Prostate gland (tissue), 2 donors: ENCODE measurements at regions not wholly inside any gene's neighbourhood (a gene's known extent, or its start where the extent isn't known, plus 50 kb on each side); places are given as distances from the start of the nearest gene placed in this dataset.

Experiments
- POLR2AphosphoS5 ChIP-seq: sonication (generic); formaldehyde crosslinking; IDR thresholded peaks from one replicate; pipeline ENCODE4 v1.6.1; 2017; ENCODE audit warnings: antibody characterized with exemption
- TF ChIP-seq, protein P1 (sequence below), 4 experiments: fragments of 200-600 bp in 2 of 4; fragments of 450-650 bp in 2 of 4; sonication (generic) in 2 of 4; IDR thresholded peaks; 1 replicate in 3 of 4; 2 replicates in 1 of 4; pipeline ENCODE4 v1.5.1; 2016 to 2019; ENCODE audit warnings: antibody characterized with exemption in 4 of 4, mild to moderate bottlenecking in 2 of 4, moderate library complexity in 2 of 4

DNA sequence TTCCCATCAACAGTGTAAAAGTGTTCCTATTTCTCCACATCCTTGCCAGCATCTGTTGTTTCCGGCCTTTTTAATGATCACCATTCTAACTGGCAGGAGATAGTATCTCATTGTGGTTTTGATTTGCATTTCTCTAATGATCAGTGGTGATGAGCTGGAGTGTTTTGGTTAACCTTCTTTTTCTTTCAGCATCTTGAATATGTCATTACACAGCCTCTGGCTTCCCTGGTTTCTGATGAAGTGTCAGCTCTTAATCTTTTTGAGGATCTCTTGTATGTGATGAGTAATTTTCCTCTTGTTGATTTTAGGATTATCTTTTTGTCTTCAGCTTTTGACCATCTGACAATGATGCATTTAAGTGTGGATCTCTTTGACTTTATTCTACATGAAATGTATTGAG lies 133.2 kb upstream of the GRIK3 start:
- no peak for TF ChIP-seq POLR2AphosphoS5
- TF ChIP-seq, protein P1, sequence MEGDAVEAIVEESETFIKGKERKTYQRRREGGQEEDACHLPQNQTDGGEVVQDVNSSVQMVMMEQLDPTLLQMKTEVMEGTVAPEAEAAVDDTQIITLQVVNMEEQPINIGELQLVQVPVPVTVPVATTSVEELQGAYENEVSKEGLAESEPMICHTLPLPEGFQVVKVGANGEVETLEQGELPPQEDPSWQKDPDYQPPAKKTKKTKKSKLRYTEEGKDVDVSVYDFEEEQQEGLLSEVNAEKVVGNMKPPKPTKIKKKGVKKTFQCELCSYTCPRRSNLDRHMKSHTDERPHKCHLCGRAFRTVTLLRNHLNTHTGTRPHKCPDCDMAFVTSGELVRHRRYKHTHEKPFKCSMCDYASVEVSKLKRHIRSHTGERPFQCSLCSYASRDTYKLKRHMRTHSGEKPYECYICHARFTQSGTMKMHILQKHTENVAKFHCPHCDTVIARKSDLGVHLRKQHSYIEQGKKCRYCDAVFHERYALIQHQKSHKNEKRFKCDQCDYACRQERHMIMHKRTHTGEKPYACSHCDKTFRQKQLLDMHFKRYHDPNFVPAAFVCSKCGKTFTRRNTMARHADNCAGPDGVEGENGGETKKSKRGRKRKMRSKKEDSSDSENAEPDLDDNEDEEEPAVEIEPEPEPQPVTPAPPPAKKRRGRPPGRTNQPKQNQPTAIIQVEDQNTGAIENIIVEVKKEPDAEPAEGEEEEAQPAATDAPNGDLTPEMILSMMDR (IDR thresholded peaks at IDR 0.05) = no peak
